ENCODE measurements at regions not wholly inside any gene's neighbourhood (a gene's known extent, or its start where the extent isn't known, plus 50 kb on each side); places are given as distances from the start of the nearest gene placed in this dataset.

GRCh38 chr5:57705769-57706168 is 223.2 kb upstream of the ACTBL2 start:
- TF ChIP-seq POLR2A (IDR thresholded peaks at IDR 0.05): no peak
- TF ChIP-seq CTCF (IDR thresholded peaks at IDR 0.05): no peak

All from lower leg skin (tissue), 3 donors.